ENCODE measurements at regions not wholly inside any gene's neighbourhood (a gene's known extent, or its start where the extent isn't known, plus 50 kb on each side); places are given as distances from the start of the nearest gene placed in this dataset.

GRCh38 chr2:176979981-176980710 lies 232.4 kb upstream of the HNRNPA3 start:
- no peaks in the 10 kb centered on the region for H3K27me3 ChIP-seq (replicated peaks; ENCODE audit: control insufficient read depth, insufficient read depth, low read length)
- TF ChIP-seq CTCF (IDR thresholded peaks at IDR 0.05; ENCODE audit: insufficient read depth, low read length, poor library complexity, severe bottlenecking) = no peak
- no peak overlapping the region for H3K4me3 ChIP-seq (replicated peaks; ENCODE audit: low read depth, low read length)
- no peaks in the 10 kb centered on the region for H3K36me3 ChIP-seq (ENCODE audit: control insufficient read depth, insufficient read depth, low read length)
- no peak for DNase-seq (ENCODE audit: extremely low read depth, insufficient read length)

GRCh38 chr2:176984987-176985386 lies 227.6 kb upstream of the HNRNPA3 start:
- no peak overlapping the region for H3K4me3 ChIP-seq (replicated peaks; ENCODE audit: low read depth, low read length)
- DNase-seq (ENCODE audit: extremely low read depth, insufficient read length) = no peak
- H3K27me3 ChIP-seq (replicated peaks; ENCODE audit: control insufficient read depth, insufficient read depth, low read length) = no peaks in the 10 kb centered on the region
- no peaks in the 10 kb centered on the region for H3K36me3 ChIP-seq (ENCODE audit: control insufficient read depth, insufficient read depth, low read length)
- no peak for TF ChIP-seq CTCF (IDR thresholded peaks at IDR 0.05; ENCODE audit: insufficient read depth, low read length, poor library complexity, severe bottlenecking)

GRCh38 chr2:176985871-176986270 lies 226.7 kb upstream of the HNRNPA3 start:
- no peak overlapping the region for H3K4me3 ChIP-seq (replicated peaks; ENCODE audit: low read depth, low read length)
- no peak for TF ChIP-seq CTCF (IDR thresholded peaks at IDR 0.05; ENCODE audit: insufficient read depth, low read length, poor library complexity, severe bottlenecking)
- no peaks in the 10 kb centered on the region for H3K27me3 ChIP-seq (replicated peaks; ENCODE audit: control insufficient read depth, insufficient read depth, low read length)
- no peak for DNase-seq (ENCODE audit: extremely low read depth, insufficient read length)
- H3K36me3 ChIP-seq (ENCODE audit: control insufficient read depth, insufficient read depth, low read length) = no peaks in the 10 kb centered on the region

GRCh38 chr2:176986487-176986886 lies 226.1 kb upstream of the HNRNPA3 start:
- Histone ChIP-seq H3K27me3 (replicated peaks; ENCODE audit: control insufficient read depth, insufficient read depth, low read length) (no peaks in the 10 kb centered on the region), H3K36me3 (ENCODE audit: control insufficient read depth, insufficient read depth, low read length) (no peaks in the 10 kb centered on the region), H3K4me3 (replicated peaks; ENCODE audit: low read depth, low read length) (no peak overlapping the region)
- TF ChIP-seq CTCF (IDR thresholded peaks at IDR 0.05; ENCODE audit: insufficient read depth, low read length, poor library complexity, severe bottlenecking) = no peak
- no peak for DNase-seq (ENCODE audit: extremely low read depth, insufficient read length)

- TF ChIP-seq CTCF (IDR thresholded peaks at IDR 0.05; ENCODE audit: insufficient read depth, low read length, poor library complexity, severe bottlenecking) = no peak
- Histone ChIP-seq H3K4me3 (replicated peaks; ENCODE audit: low read depth, low read length) (no peak overlapping the region), H3K27me3 (replicated peaks; ENCODE audit: control insufficient read depth, insufficient read depth, low read length) (no peaks in the 10 kb centered on the region), H3K36me3 (ENCODE audit: control insufficient read depth, insufficient read depth, low read length) (no peaks in the 10 kb centered on the region)
- DNase-seq (ENCODE audit: extremely low read depth, insufficient read length) = no peak
Observed at GRCh38 chr2:176991411-176991810, 221.2 kb upstream of the HNRNPA3 start.

Measured in GM06990 (cell line).